ENCODE measurements at regions not wholly inside any gene's neighbourhood (a gene's known extent, or its start where the extent isn't known, plus 50 kb on each side); places are given as distances from the start of the nearest gene placed in this dataset.

- no peak for DNase-seq (ENCODE audit: low spot score)
Observed at GRCh38 chr3:132822266-132822665, 100.1 kb upstream of the NPHP3 start.

GRCh38 chr3:132821314-132821713 lies 99.1 kb upstream of the NPHP3 start:
- DNase-seq (ENCODE audit: low spot score) = no peak

DNA sequence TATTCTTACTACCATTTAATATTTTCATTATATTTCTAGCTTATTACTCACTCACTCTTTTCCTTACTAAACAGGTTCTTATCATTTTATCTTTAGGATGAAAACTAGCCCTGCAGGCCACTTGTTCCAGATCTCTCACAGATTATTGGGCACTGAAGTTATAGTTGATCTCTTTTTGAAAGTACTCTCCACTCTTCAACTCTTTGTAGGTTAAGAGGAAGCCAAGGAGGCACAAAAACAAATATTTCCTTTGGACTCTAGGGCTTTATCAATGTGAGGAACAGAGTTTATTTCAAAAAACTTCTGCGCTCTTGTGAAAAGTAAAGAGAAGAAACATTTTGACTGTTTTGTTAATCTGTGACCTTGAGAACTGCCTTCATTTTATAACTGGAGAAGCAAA lies 96.0 kb upstream of the NPHP3 start:
- DNase-seq (ENCODE audit: low spot score) = no peak

- no peak for DNase-seq (ENCODE audit: low spot score)
Observed at GRCh38 chr3:132817646-132818177, 95.5 kb upstream of the NPHP3 start.

DNA sequence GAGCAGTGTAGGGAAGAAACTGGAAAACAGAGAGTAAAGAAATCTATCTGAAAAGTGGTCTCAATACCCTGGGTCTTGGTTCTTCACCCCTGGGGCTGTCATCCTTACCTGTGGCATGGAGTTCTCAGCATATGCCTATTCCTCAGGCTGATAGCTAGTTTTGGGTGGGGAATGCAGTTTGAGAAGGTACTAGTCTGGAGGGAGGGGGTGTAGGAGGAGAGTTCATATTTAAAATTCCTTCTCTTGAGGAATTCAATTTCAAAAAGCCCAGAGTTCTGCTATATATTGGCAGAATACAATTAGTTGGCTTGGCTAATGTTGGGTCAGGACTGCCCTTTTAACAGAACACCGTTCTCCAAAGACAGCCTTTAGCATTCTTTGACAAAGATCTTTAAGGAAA lies 82.9 kb upstream of the NPHP3 start:
- DNase-seq (ENCODE audit: low spot score) = no peak

GRCh38 chr3:132804498-132804897 lies 82.3 kb upstream of the NPHP3 start:
- no peak for DNase-seq (ENCODE audit: low spot score)

- DNase-seq (ENCODE audit: low spot score) = no peak
Observed at GRCh38 chr3:132803889-132804288, 81.7 kb upstream of the NPHP3 start.

- DNase-seq (ENCODE audit: low spot score) = no peak
Observed at GRCh38 chr3:132800958-132801357, 78.7 kb upstream of the NPHP3 start.

DNA sequence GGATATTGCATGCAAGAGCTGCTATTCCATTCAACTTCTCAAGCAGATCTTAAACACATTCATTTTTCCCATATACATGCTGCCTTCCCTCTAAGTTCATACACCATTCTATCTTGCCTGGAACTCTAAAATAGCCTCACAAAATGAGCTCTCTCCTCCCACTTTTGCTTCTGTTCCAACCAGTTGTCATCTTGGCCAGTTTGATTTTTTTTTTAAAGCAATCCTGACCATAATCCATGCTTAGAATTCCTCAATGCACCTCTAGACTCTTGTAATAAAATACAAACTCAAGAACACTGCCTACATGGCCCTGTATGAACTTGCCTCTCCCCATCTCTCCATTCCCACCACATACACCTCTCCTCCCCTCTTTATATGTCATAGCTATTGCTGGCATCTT lies 68.6 kb upstream of the NPHP3 start:
- DNase-seq (ENCODE audit: low spot score) = no peak

DNA sequence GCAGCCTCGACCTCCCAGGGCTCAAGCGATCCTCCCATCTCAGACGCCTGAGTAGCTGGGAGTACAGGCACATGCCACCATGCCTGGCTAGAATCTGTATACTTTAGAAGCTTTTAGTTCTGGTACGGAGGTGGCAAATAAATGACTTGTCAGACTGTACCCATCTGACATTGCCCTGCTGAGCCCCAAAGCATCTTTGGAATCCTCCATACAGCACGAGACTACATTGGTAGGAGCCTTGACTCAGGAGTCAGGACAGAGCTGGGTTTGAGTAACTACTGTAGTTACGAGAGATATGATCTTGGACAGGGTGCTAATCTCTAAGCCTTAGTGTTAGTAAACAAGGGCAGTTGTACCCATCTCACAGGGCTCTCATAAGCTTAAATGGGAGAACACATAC lies 67.8 kb upstream of the NPHP3 start:
- no peak for DNase-seq (ENCODE audit: low spot score)

GRCh38 chr3:132788301-132788671 lies 66.1 kb upstream of the NPHP3 start:
- DNase-seq (ENCODE audit: low spot score) = peak; percentile 3

DNA sequence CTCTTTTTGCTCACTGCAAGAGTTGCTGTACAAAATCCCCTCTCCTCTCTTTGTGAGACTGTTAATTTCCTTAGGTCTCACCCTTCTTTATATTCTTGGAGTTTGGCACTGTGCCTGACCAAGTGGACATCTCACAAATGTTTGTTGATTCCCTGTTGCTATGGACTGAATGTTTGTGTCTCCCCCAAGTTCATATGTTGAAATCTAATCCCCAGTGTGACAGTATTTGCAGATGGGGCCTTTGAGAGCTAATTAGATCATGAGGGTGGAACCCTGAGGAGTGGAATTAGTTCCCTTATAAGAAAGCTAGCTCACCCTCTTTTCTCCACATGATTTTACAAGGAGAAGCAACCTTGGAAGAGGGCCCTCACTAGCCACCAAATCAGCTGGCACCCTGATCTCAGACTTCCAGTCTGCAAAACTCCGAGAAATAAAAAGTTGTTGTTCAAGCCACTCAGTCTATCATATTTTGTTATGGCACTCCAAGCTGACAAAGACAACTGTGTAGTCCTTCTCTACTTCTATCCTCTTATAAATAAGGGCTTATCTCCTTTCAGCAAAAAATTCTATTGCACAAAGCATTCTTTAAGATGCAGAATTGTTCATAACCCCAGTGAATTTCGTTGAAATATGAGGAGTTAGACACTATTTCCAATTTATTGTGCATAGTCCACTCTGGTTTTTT lies 65.5 kb upstream of the NPHP3 start:
- no peak for DNase-seq (ENCODE audit: low spot score)

GRCh38 chr3:132786890-132787289 lies 64.7 kb upstream of the NPHP3 start:
- no peak for DNase-seq (ENCODE audit: low spot score)

DNA sequence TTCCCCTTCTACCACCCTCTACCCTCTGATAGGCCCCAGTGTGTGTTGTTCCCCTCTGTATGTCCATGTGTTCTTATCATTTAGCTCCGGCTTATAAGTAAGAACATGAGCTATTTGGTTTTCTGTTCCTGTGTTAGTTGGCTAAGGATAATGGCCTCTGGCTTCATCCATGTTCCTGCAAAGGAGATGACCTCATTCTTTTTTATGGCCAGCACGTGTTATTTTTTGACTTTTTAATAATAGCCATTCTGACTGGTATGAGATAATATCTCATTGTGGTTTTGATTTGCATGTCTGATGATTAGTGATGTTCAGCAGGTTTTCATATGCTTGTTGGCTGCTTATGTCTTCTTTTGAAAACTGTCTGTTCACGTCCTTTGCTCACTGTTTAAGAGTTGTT lies 63.1 kb upstream of the NPHP3 start:
- DNase-seq (ENCODE audit: low spot score) = no peak

- no peak for DNase-seq (ENCODE audit: low spot score)
Observed at GRCh38 chr3:132784502-132785025, 62.4 kb upstream of the NPHP3 start.

- no peak for DNase-seq (ENCODE audit: low spot score)
Observed at GRCh38 chr3:132783152-132783551, 60.9 kb upstream of the NPHP3 start.

DNA sequence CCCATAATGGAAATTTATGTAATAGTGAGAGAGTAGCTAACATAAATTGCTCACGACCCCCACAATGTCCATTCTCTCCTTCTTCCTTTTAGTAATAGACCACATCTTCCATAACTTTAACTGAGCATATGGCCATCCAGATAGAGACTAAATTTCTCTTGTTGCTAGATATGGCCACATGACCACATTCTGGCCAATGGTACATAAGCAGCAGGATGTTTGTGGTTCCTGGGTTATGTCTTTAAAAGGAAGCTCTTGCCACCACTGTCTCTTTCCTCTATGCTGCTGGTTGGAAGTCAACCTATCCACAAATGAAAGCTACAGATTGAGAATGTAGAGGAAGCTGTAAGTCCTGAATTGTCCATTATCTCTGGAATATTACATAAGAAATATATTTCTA lies 59.7 kb upstream of the NPHP3 start:
- no peak for DNase-seq (ENCODE audit: low spot score)

DNA sequence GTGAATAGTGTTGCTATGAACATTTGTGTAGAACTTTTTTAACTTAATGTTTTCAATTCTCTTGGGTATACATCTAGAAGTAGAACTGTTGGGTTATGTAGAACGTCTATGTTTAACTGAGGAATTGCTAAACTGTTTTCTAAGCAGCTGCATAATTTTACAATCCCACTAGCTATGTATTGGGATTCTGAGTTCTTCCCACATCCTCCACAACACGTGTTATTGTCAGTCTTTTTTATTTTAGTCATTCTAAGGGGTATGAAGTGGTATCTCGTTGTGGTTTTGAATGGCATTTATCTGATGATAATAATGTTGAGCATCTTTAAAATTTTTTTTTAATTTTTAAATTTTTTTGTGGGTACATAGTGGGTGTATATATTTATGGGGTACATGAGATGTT lies 55.0 kb upstream of the NPHP3 start:
- DNase-seq (ENCODE audit: low spot score) = no peak

GRCh38 chr3:132773071-132773619 lies 50.9 kb upstream of the NPHP3 start:
- no peak for DNase-seq (ENCODE audit: low spot score)

GRCh38 chr3:132772252-132772651 lies 50.0 kb upstream of the NPHP3 start:
- no peak for DNase-seq (ENCODE audit: low spot score)
